K562 (cell line): ENCODE measurements at regions not wholly inside any gene's neighbourhood (a gene's known extent, or its start where the extent isn't known, plus 50 kb on each side); places are given as distances from the start of the nearest gene placed in this dataset.

Experiments used
- ATAC-seq: fragments of 200-7000 bp; cut with Tn5 transposase; 3 replicates; pipeline ENCODE4 v1.9.1; 2020; ENCODE audit warnings: moderate library complexity
- BruUV-seq: library from RNA; stranded (reverse); fragments of 400-500 nt; replicated peaks from 2 replicates; lab custom pipeline; 2021; lab: Mats Ljungman, UMichigan
- CTCF ChIA-PET: fragments of 300-600 bp; formaldehyde crosslinking; extraction: SDS; loops from one replicate; lab custom pipeline; 2021; ENCODE audit warnings: low intra/inter-chr PET ratio; lab: Yijun Ruan, JAX
- POLR2A ChIA-PET: fragments of 300-600, 350-650 bp; sonication (Branson Sonifier 250); formaldehyde crosslinking; extraction: SDS; loops from one replicate; lab custom pipeline; 2021; ENCODE audit warnings: antibody characterized with exemption, inconsistent platforms; lab: Yijun Ruan, JAX
- DNase-seq, 4 experiments: peaks; one replicate each; pipeline versions ENCODE4 v3.0.0 to v3.0.0-alpha.2; 2011 to 2018; ENCODE audit warnings: low spot score in 3 of 4, mixed read lengths in 3 of 4; ENCODE audit errors: extremely low read depth in 1 of 4
- FAIRE-seq: peaks from 2 replicates; lab custom pipeline; 2011; peaks lifted over from hg19 to GRCh38; lab: Jason Lieb, UNC
- H2AFZ ChIP-seq: 2 replicates; pipeline ENCODE4 v1.6.0; 2011; ENCODE audit warnings: low read depth, low read length, control low read depth, inconsistent platforms
- H3K27ac ChIP-seq: fragments of 200-600 bp; 3 replicates; pipeline ENCODE4 v1.8.0; 2011; ENCODE audit warnings: low read depth, mild to moderate bottlenecking, control low read depth, inconsistent platforms, low read length, moderate library complexity, mixed read lengths; ENCODE audit errors: extremely low read depth
- H3K27me3 ChIP-seq, 2 experiments: fragments of 300-600 bp in 1 of 2; 2 replicates in 1 of 2; 3 replicates in 1 of 2; pipeline versions ENCODE4 v1.6.0 to v1.8.0; 2011; ENCODE audit warnings: inconsistent platforms in 2 of 2, low read length in 2 of 2, mild to moderate bottlenecking in 1 of 2, mixed read lengths in 1 of 2, moderate library complexity in 1 of 2; ENCODE audit not compliant: control insufficient read depth in 2 of 2, insufficient read depth in 2 of 2
- H3K36me3 ChIP-seq: fragments of 300-600 bp; 3 replicates; pipeline ENCODE4 v1.8.0; 2011; ENCODE audit warnings: mild to moderate bottlenecking, low read length, inconsistent platforms; ENCODE audit not compliant: control insufficient read depth, insufficient read depth
- H3K4me1 ChIP-seq, 2 experiments: fragments of 200-600 bp in 1 of 2; replicated peaks in 1 of 2; 2 replicates in 1 of 2; 3 replicates in 1 of 2; pipeline versions ENCODE4 v1.5.1 to v1.8.0; 2011; ENCODE audit warnings: inconsistent platforms in 2 of 2, low read length in 2 of 2, mild to moderate bottlenecking in 1 of 2, mixed read lengths in 1 of 2, moderate library complexity in 1 of 2; ENCODE audit not compliant: control insufficient read depth in 2 of 2, insufficient read depth in 2 of 2
- H3K4me2 ChIP-seq: 2 replicates; pipeline ENCODE4 v1.6.1; 2011; ENCODE audit warnings: low read length, control low read depth, inconsistent platforms, mixed read lengths; ENCODE audit not compliant: insufficient read depth
- H3K4me3 ChIP-seq: fragments of 200-600 bp; sonication (generic), shearing (Covaris generic); 2 replicates; pipeline ENCODE4 v1.5.1; 2016; ENCODE audit warnings: control low read depth, inconsistent platforms
- H3K79me2 ChIP-seq: fragments of 200-600 bp; 3 replicates; pipeline ENCODE4 v1.8.0; 2011; ENCODE audit warnings: low read length, inconsistent platforms; ENCODE audit not compliant: control insufficient read depth, insufficient read depth
- H3K9ac ChIP-seq, 2 experiments: 2 replicates each; pipeline versions ENCODE4 v1.6.0 to v1.6.1; 2011; ENCODE audit warnings: low read depth in 2 of 2, low read length in 2 of 2, control low read depth in 1 of 2, inconsistent platforms in 1 of 2, mild to moderate bottlenecking in 1 of 2, mixed read lengths in 1 of 2; ENCODE audit not compliant: insufficient read depth in 1 of 2
- H3K9me1 ChIP-seq: one replicate; pipeline ENCODE4 v1.6.0; 2011; ENCODE audit warnings: inconsistent platforms, mild to moderate bottlenecking, low read length, moderate library complexity; ENCODE audit not compliant: control insufficient read depth, insufficient read depth
- H3K9me3 ChIP-seq: replicated peaks from 2 replicates; pipeline ENCODE4 v1.5.1; 2011; ENCODE audit warnings: low read depth, low read length, inconsistent platforms; ENCODE audit not compliant: control insufficient read depth, insufficient read depth
- H4K20me1 ChIP-seq: replicated peaks from 2 replicates; pipeline ENCODE4 v1.6.1; 2011; ENCODE audit warnings: low read length, inconsistent platforms, mixed read lengths; ENCODE audit not compliant: control insufficient read depth, insufficient read depth
- EHMT2 ChIP-seq: fragments of 450-650 bp; IDR thresholded peaks from 2 replicates; pipeline ENCODE4 v1.6.1; 2018; ENCODE audit warnings: antibody characterized with exemption
- ETS2 ChIP-seq: IDR thresholded peaks from 2 replicates; pipeline ENCODE4 v1.6.1; 2016; ENCODE audit warnings: borderline replicate concordance, missing genetic modification characterization, mild to moderate bottlenecking, moderate library complexity, missing compliant biosample characterization; ENCODE audit not compliant: poor library complexity, severe bottlenecking
- KDM4B ChIP-seq, 2 experiments: fragments of 450-650 bp in 1 of 2; sonication (generic) in 1 of 2; IDR thresholded peaks; 2 replicates each; pipeline ENCODE4 v1.6.1; 2016 to 2017; ENCODE audit warnings: borderline replicate concordance in 2 of 2, antibody characterized with exemption in 1 of 2, low read depth in 1 of 2, mild to moderate bottlenecking in 1 of 2
- MCM7 ChIP-seq, 2 experiments: fragments of 450-650 bp; IDR thresholded peaks; 2 replicates each; pipeline ENCODE4 v1.6.1; 2016 to 2018
- SIN3A ChIP-seq, 2 experiments: fragments of 150-350 bp in 1 of 2; IDR thresholded peaks; 2 replicates each; pipeline ENCODE4 v1.6.1; 2011 to 2016; ENCODE audit warnings: borderline replicate concordance in 2 of 2, low read depth in 2 of 2, low read length in 2 of 2, mild to moderate bottlenecking in 2 of 2, moderate library complexity in 2 of 2; ENCODE audit not compliant: control insufficient read depth in 1 of 2
- SRSF3 ChIP-seq: fragments of 200-400 bp; formaldehyde crosslinking; IDR thresholded peaks from 2 replicates; pipeline ENCODE4 v1.6.1; 2016; ENCODE audit warnings: mild to moderate bottlenecking, low read length, moderate library complexity; ENCODE audit not compliant: insufficient read depth
- STAG1 ChIP-seq: sonication (generic); formaldehyde crosslinking; IDR thresholded peaks from 2 replicates; pipeline ENCODE4 v1.5.0; 2020; ENCODE audit warnings: missing genetic modification reagents, borderline replicate concordance
- ZBTB11 ChIP-seq, 3 experiments: fragments of 200-800 bp in 1 of 3; fragments of 250-450 bp in 1 of 3; fragments of 450-650 bp in 1 of 3; sonication (Bioruptor Pico) in 1 of 3; sonication (Bioruptor generic) in 1 of 3; formaldehyde crosslinking in 1 of 3; IDR thresholded peaks; 2 replicates each; pipeline versions ENCODE4 v1.6.1 to v1.8.0; 2016 to 2022; ENCODE audit warnings: mild to moderate bottlenecking in 2 of 3, missing genetic modification characterization in 2 of 3, missing compliant biosample characterization in 1 of 3, moderate library complexity in 1 of 3
- WGBS: fragments of 100-300 bp; shearing (Covaris generic); methylation state at CpG from one replicate; pipeline ENCODE4 v1.1.6; 2016; ENCODE audit warnings: low coverage, mixed read lengths; ENCODE audit not compliant: insufficient coverage; ENCODE audit errors: missing lambda C conversion rate; 5-methylcytosine and 5-hydroxymethylcytosine counted together
- in situ Hi-C: fragments of 300-500 bp; cut with MboI; formaldehyde crosslinking; loops from 4 replicates; pipeline ENCODE4 v1.15.0; 2018; ENCODE audit warnings: inconsistent platforms, mixed read lengths
- intact Hi-C: fragments of 100-400 bp; cut with micrococcal nuclease; formaldehyde crosslinking; loops from 2 replicates; pipeline ENCODE4 v1.14.2; 2022
- TF ChIP-seq, protein P1 (sequence below): fragments of 450-650 bp; IDR thresholded peaks from 2 replicates; pipeline ENCODE4 v1.6.1; 2016
- TF ChIP-seq, protein P2 (sequence below), 2 experiments: IDR thresholded peaks in 1 of 2; conservative IDR thresholded peaks in 1 of 2; 2 replicates each; pipeline ENCODE4 v1.6.1; 2016; ENCODE audit warnings: low read depth in 2 of 2, mild to moderate bottlenecking in 1 of 2, missing compliant biosample characterization in 1 of 2, missing genetic modification characterization in 1 of 2, moderate library complexity in 1 of 2

DNA sequence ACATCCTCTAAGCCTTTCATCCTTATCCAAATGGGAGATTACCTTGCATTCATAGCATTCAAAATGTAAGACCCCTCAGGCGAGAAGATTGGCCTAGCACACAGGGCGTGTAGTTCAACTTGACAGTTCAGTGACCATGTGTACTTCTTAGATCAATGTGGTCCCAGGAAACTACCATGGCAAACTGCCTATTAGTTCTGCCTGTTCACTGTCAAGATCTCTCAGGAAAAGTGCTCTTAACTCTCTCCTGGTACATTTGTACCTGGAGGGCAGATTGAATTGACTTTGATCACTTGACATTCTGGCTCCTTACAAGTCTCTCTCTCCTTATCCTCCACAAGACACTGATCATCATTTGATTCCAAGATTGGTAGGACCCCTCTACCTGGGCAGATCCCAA, 122.4 kb downstream of the CDC7 start:
- Histone ChIP-seq H3K9ac (no peak overlapping the region), H3K27me3 (no peaks in the 10 kb centered on the region), H3K36me3 (no peaks in the 10 kb centered on the region), H3K4me2 (no peak overlapping the region), H3K27ac (no peak overlapping the region), H3K4me1 (no peaks in the 10 kb centered on the region), H3K9me3 (no peaks in the 10 kb centered on the region), H3K4me3 (no peak overlapping the region), H3K79me2 (no peaks in the 10 kb centered on the region), H3K9me1 (no peaks in the 10 kb centered on the region), H2AFZ (no peak overlapping the region), H4K20me1 (no peaks in the 10 kb centered on the region)
- no TSS peak for BruUV-seq
- no peak for DNase-seq
- WGBS = 15% methylated on average over 2 of the region's 2 CpGs
- intact Hi-C loops = no loop called here
- no peak for ATAC-seq
- ChIA-PET CTCF (no interaction called here), POLR2A (no interaction called here)
- in situ Hi-C loops = no loop called here
- FAIRE-seq = no peak
- TF ChIP-seq SRSF3 (no peak), MCM7 (IDR thresholded peaks at IDR 0.05) (no peak), ETS2 (tag) (no peak), SIN3A (IDR thresholded peaks at IDR 0.05; ENCODE audit: borderline replicate concordance in 2 of 2, control insufficient read depth in 1 of 2, low read depth in 2 of 2, low read length in 2 of 2) (no peak), KDM4B (IDR thresholded peaks at IDR 0.05; ENCODE audit: borderline replicate concordance in 2 of 2, low read depth in 1 of 2) (no peak), ZBTB11 (CRISPR knock-in tag; IDR thresholded peaks at IDR 0.05) (no peak), EHMT2 (no peak), STAG1 (CRISPR knock-in tag) (no peak)
- TF ChIP-seq, protein P1, sequence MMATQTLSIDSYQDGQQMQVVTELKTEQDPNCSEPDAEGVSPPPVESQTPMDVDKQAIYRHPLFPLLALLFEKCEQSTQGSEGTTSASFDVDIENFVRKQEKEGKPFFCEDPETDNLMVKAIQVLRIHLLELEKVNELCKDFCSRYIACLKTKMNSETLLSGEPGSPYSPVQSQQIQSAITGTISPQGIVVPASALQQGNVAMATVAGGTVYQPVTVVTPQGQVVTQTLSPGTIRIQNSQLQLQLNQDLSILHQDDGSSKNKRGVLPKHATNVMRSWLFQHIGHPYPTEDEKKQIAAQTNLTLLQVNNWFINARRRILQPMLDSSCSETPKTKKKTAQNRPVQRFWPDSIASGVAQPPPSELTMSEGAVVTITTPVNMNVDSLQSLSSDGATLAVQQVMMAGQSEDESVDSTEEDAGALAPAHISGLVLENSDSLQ = no peak
- TF ChIP-seq, protein P2, sequence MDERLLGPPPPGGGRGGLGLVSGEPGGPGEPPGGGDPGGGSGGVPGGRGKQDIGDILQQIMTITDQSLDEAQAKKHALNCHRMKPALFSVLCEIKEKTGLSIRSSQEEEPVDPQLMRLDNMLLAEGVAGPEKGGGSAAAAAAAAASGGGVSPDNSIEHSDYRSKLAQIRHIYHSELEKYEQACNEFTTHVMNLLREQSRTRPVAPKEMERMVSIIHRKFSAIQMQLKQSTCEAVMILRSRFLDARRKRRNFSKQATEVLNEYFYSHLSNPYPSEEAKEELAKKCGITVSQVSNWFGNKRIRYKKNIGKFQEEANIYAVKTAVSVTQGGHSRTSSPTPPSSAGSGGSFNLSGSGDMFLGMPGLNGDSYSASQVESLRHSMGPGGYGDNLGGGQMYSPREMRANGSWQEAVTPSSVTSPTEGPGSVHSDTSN (CRISPR knock-in tag; IDR thresholded peaks at IDR 0.05; ENCODE audit: low read depth) = no peak
- TF ChIP-seq, protein P2 (tag; conservative IDR thresholded peaks at IDR 0.05; ENCODE audit: low read depth) = no peak
